D721Med (cell line): ENCODE measurements at regions not wholly inside any gene's neighbourhood (a gene's known extent, or its start where the extent isn't known, plus 50 kb on each side); places are given as distances from the start of the nearest gene placed in this dataset.

Experiments used
- DNase-seq: peaks from one replicate; pipeline ENCODE4 v3.0.0; 2011; ENCODE audit warnings: low spot score; ENCODE audit not compliant: insufficient read length
- FAIRE-seq: peaks from 2 replicates; lab custom pipeline; 2011; peaks lifted over from hg19 to GRCh38; lab: Jason Lieb, UNC
- CTCF ChIP-seq: IDR thresholded peaks from 2 replicates; pipeline ENCODE4 v1.5.1; 2012; ENCODE audit warnings: mild to moderate bottlenecking, control low read depth; ENCODE audit not compliant: insufficient read depth; ENCODE audit errors: missing control alignments

DNA sequence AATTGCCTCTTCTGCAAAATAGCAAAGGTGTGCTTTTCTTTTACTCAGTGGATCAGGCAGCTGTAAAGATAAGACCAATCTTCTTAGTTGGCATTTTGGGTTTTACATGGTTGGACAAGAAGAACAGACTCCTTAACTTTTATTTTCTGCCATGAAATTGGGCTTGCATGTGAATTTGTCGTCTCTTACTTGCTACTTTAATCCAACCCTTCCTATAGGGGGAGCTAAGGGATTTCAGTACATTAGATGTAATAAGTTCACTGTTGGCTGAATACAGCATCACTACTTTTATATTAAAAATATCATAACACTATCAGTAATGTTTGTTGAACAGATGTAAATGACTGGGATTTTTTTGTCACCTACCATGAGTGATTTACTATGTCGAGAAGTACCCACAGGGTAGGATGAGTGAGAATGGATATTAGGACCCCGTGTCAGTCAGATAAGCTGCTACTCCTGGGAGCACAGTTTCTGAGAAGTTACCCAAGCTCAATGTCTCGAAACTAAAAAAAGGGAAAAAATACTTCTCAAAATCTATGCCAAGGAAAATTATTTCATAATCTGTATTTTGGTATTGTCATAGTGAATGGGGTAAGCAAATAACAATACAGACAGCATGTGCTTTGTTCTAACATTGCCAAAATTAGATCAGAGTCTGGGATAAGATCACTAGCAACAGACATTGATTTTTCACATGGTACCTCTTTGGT is 127.4 kb upstream of the AGR3 start:
- FAIRE-seq (no peak), DNase-seq (no peak)
- TF ChIP-seq CTCF, result peak; percentile 44

DNA sequence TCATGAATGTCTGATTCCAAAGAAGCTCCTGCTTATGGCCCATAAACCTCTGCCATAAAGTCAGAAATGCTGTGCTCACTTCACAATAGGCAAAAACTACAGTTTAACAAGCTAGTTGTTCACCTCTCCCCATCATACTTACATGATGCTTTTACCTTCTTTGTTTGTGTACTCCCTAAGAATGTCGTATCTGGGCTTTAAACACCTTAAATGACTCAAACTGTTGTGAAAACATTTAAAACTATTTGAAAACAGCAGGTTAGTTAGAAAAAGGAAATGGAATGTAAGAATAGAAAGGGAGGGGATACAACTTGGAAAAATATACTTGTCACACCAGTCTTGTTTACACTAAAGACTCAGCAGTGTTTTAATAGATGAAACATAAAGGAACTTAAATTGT is 128.2 kb upstream of the AGR3 start:
- FAIRE-seq, result no peak
- TF ChIP-seq CTCF, result no peak

GRCh38 chr7:17010637-17011300 is 129.0 kb upstream of the AGR3 start:
- no peak for DNase-seq
- no peak for FAIRE-seq
- no peak for TF ChIP-seq CTCF

More for the DNA sequence above, 128.2 kb upstream of the AGR3 start:
- no peak for DNase-seq

DNA sequence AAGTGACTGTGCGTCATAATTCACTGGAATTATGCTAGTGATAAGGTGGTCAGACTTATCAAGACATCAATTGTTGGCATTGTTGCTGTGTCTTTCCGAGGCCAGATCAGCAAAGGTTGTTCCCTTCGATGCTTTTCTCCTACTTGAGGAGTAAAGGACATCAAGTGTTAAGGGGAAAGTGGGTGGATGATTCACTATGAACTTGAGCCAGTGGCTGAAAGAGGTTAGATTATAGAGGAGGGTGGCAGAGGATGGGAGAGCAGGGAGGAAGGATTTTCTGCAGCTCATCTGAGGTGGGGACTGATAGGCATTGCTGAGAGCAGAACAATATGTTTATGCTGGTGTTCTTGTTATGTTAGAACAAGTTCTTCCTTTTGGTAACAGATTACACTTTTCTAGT is 131.4 kb upstream of the AGR3 start:
- FAIRE-seq (no peak), DNase-seq (no peak)
- TF ChIP-seq CTCF, result no peak

GRCh38 chr7:17014686-17015085 is 132.9 kb upstream of the AGR3 start:
- TF ChIP-seq CTCF, result no peak

GRCh38 chr7:17015598-17016031 is 133.8 kb upstream of the AGR3 start:
- DNase-seq, result no peak
- no peak for FAIRE-seq
- TF ChIP-seq CTCF, result no peak

More at GRCh38 chr7:17014686-17015085, 132.9 kb upstream of the AGR3 start:
- no peak for DNase-seq
- FAIRE-seq, result no peak
